DMS153 treated with DMSO at 0.1 percent for 48 hours (cell line): ENCODE measurements at regions not wholly inside any gene's neighbourhood (a gene's known extent, or its start where the extent isn't known, plus 50 kb on each side); places are given as distances from the start of the nearest gene placed in this dataset.
"Not testable (repeated sequence)": the region's sequence is repeated elsewhere in the genome, so short reads cannot be mapped to it uniquely, and the experiment has no call there.

Experiments
- DNase-seq: peaks from one replicate; lab custom pipeline; 2025; ENCODE audit not compliant: unreplicated experiment; lab: John Stamatoyannopoulos, UW

DNA sequence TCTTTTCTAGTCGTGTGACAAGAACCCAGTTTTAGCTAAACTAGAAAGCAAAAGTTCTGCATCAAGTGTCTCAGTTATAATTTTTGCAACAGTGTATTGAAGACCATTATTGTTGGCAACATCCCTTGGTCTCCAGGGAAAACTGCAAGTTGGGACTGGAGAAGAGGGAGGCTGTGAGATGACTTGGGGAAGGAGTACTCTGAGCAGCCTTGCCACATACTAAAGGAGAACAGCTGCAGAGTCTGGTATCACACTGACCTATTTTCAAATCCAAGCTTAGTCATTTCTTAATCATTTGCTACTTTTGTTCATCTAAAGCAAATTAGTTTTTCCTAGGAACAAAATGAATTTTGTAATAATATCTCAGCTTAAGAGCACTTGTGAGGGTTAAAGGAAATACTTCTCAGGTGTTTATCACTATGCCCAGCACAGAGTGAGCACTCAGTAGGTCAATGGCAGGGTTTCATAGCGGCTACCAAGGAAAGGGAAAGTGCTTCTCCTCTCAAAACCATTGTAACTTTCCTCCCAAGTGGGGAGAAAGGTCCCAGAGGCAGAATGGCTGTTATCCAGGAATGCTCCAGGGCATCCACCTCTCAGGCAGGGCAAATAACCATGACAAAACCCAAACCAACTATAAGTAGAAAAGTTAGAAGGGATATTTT lies 247.1 kb downstream of the C11orf87 start:
- no peak for DNase-seq

DNA sequence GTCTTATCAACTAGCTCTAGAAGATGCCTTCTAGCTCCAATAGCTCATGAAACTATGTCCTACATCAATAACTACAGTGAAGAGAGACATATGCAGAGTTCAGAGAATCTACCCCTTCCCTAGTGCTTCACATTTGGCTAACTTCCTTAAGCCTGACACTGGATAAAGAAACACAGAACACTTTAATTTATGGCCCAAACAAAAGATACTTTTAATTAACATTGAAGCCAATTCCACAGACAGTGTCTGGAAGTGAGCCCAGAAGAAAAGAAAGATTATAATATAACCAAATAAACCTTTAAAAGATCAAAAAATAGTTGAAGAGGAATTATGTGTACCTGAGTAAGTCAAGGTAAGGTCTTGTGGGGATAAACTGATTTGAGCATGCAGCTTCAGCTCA lies 255.2 kb downstream of the C11orf87 start:
- no peak for DNase-seq

DNA sequence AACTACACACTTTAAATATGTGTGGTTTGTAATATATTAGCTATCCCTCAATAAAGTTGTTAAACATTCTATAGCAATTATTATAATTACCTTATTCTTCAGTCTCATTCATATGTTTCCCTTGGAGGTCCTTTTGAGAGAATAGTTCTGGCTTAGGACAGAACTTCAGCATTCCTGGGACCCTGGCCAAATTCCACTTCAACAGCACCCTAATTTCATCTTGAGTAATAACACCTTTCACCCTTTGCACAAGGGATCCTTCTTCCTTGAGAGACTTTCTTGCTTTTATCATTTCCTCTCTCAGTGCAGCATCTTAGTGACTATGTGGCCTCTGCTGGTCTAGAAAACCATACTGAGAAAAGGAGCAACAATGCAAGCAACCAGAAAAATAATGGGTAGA lies 255.9 kb downstream of the C11orf87 start:
- DNase-seq, result no peak

DNA sequence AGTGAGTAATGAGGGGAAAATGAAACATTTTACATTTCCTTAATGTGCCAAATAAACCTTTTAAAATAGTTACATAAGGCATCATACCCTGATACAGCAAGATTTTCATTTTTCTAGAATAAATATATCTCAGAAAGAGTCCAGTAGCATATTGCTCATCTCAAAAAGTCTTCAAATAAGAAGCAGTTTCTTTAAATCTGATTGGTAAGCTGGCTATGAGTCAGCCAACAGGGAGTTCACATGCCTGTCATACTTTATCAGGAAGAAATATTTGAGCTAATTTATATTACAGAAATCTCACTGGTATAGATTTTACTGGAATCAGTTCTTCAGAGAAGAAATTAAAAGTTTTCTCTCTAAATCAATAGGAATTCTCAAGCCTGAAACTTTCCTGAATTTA lies 258.1 kb downstream of the C11orf87 start:
- no peak for DNase-seq

DNA sequence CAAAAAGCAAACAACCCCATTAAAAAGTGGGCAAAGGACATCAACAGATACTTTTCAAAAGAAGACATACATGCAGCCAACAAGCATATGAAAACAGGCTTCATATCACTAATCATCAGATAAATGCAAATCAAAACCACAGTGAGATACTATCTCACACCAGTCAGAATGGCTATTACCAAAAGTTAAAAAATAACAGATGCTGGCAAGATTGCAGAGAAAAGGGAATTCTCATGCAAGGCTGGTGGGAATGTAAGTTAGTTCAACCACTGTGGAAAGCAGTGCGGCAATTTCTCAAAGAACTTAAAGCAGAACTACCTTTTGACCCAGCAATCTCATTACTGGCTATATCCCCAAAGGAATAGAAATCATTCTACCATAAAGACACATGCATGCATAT lies 260.8 kb downstream of the C11orf87 start:
- DNase-seq, result not testable (repeated sequence)

DNA sequence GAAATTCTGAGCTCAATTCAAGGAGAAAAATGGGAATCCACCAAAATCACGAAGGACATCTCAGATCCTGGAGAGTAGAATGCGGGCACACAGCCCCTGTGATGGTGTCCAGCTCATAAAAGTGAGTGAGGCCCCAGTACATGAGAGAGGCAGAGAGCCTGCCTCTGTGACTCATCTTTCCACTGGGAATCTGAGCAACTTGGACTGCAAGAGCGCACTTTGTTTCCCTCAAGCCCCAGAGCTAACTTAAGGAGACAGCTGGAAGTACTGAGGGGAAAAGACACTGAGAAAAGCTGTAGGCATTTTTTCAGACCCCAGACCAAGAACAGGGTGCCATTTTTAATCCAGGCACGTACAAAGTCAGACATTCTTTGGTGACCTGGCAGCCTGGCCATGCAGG lies 273.7 kb downstream of the C11orf87 start:
- DNase-seq, result no peak

DNA sequence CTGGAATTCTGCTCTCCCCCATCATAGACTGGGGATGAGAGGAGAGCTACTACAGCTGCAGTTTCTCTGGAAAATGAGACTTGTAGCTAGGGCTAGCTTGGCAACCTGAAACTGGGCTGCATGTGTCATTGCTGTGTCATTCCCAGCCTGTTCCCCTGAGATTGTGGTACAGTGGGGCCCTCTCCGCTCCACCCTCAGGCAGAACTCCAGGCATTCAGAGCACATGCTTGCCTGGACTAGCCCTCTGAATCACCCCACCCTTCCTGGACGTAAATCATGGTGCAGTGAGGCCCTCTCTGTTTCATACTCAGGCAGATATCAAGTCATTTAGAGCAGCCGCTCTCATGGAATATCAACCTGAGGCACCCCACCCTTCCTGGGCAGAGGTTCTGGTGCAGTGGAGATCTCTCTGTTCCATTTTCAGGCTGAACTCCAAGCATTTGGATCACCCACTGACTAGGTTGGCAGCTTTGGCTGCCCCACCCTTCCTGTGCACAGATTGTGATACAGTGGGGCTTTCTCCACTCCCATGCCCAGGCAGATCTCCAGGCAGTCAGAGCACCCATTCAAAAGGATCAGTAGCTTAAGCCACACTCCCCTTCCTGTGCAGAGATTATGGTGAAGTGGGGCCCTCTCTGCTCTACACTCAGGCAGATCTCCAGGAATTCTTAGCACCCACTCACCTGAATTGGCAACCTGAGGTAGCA lies 274.4 kb downstream of the C11orf87 start:
- DNase-seq, result no peak

DNA sequence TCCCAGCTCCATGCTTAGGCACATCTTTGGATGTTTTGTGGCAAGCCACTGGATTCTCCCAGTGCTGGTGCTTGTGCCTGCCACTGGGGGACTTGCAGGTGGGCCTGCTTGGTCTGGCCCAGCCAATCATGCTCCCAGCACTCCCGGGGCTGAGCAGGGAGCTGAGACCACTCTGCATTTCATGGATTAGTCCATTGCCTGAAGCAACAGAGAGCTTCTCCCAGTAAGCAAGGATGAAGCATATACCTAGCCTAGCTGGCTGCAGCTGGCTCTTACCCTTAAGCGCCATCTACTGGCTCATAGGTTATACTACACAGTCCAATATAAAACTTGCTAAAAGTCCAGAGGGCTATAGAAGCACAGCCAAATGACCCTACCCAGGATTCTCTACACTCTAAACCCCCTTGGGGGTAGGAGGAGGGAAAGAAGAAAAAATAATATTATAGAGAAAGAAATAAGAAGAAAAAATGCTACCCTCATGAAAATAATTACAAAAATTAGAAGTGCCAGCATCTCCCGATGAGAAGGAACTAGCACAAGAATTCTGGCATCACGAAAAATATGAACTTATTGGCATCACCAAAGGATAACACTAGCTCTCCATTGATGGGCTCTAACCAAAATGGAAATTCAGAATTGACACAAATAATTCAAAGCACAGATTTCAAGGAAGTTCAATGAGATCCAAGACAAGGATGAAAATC lies 275.3 kb downstream of the C11orf87 start:
- peak; percentile 45 for DNase-seq

DNA sequence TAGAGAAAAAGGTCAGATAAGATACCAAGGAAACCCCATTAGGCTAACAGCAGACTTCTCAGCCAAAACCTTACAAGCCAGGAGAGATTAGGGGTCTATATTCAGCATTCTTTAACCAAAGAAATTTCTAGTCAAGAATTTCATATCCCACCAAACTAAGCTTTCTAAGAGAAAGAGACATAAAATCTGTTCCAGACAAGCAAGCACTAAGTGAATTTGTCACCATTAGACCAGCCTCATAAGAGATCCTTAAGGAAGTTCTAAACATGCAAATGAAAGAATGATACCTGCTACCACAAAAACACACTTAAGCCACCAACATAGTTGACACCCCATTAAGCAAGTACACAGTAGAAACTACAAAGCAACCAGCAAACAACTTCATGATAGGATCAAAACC lies 276.2 kb downstream of the C11orf87 start:
- DNase-seq, result no peak

DNA sequence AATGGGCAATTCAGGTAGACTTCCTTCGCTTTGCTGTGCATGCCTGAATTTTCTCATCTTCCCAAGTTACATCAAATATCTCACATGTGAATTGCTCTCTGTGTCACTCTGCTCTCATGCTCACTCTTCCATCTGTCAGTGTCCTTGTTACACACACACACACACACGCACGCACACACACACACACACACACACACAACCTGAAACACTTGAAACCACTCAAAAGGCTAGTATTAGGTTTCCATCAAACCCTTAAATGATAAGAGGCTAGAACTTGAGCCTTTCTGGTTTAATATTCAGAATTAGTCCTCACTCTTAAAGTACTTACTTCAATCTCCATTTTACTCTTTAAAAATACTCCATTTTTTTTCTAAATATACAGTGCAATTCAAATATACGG lies 282.4 kb downstream of the C11orf87 start:
- DNase-seq, result no peak

DNA sequence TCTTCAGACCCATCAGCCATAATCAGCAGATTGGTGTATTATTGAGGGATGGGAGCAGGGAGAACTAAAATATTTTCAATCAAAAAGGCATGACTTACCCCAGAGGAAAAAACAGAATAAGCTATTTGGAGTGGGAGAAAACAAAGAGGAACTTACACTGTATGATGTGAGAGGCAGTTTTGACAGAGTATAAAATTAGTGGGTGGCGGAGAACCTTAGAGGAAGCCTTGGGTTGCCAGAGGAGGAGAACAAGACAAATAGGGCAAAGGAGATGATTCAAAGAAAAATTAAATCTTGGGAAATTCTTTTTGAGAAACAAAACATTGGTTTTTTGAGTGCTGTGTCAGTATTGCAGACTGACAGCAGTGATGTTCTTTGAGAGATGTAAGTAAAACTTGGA lies 285.0 kb downstream of the C11orf87 start:
- DNase-seq, result no peak

DNA sequence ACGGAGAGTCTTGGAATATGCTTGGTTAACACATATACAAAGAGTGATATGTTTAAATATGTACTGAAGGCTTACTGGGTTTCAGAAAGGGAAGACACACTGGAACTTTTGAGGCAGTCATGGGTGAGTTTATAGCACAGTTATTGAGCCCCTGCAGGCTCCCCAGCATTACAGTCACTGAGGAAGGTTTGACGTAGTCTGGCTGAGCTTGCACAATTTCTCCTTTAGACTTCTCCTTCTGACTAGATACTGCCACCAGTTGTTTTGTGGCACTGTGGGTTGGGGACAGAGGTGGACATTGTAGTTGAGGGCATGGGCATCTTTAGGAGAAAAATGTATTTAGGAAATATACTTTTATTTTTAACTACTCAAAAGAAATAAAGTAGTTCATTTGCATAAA lies 285.4 kb downstream of the C11orf87 start:
- no peak for DNase-seq

DNA sequence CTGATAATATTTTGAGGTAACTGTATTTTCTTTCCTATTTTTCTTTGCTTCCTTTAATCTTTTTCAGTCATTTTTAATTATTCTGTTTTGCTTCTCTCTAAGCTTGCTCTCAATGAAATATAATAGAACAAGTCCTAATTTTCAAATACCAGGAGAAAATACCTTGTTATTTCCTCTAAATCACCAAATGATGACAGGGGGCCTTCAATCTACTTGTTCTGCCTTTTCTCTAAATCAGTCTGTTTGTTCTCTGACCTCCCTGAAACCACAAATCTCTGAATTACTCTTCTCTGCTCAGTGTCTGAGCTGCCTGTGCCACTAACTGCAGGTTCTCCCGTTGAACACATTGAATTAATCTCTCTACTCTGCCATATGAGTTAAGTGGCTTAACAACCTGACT lies 286.2 kb downstream of the C11orf87 start:
- DNase-seq, result no peak

DNA sequence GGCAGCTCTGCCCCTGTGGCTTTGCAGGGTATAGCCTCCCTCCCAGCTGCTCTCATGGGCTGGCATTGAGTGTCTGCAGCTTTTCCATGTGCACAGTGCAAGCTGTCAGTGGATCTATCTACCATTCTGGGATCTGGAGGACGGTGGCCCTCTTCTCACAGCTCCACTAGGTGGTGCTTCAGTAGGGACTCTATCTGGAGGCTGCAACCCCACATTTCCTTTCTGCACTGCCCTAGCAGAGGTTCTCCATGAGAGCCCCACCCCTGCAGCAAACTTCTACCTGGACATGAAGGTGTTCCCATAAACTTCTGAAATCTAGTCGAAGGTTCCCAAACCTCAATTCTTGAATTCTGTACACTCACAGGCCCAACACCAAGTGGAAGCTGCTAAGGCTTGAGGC lies 292.5 kb downstream of the C11orf87 start:
- DNase-seq, result not testable (repeated sequence)

DNA sequence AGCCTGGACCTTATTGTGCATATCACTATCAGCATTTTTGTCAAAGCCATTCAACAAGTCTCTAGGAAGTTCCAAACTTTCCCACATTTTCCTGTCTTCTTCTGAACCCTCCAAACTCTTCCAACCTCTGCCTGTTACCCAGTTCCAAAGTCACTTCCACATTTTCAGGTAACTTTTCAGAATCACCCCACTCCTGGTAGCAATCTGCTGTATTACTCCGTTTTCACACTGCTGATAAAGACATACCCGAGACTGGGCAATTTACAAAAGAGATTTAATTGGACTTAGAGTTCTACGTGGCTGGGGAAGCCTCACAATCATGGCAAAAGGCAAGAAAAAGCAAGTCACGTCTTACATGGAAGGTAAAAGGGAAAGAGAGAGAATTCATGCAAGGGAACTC lies 293.4 kb downstream of the C11orf87 start:
- not testable (repeated sequence) for DNase-seq

DNA sequence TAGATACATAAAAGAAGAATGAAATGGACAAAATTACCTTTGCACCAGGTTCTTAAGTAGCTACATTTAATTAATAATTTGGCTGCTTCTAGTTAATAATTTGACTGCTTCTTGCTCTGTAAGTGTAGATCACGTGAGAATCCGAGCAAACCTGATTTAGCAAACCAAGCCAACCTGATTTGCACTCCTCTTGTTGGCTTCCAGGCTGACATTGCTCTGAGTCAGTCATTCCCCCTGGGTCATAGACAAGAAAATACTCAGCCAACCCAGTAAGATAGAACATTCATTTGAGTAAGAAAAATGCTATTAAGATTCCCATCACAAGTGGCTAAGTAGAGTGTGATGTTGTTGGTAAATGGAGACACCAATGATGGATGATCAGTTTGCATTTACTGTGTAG lies 304.1 kb downstream of the C11orf87 start:
- DNase-seq, result no peak

DNA sequence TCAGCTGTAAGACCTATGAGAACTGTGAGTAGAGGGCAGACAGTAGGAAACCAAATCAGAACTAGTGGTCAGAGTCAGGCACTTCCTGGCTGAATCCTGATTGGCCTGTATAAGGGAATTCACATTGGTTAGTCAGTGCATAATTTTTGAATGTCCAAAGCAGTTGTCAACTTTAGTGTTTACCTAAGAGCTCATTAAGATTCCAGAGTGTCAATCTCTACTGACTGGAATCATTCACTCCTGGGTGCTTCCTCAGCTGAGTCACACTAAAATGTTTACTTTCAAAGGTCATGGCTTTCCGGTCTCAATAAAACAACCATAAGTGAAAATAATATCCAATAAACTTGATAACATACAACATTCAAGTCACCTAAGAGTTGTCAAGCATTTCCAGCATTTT lies 306.1 kb downstream of the C11orf87 start:
- peak; percentile 7 for DNase-seq

DNA sequence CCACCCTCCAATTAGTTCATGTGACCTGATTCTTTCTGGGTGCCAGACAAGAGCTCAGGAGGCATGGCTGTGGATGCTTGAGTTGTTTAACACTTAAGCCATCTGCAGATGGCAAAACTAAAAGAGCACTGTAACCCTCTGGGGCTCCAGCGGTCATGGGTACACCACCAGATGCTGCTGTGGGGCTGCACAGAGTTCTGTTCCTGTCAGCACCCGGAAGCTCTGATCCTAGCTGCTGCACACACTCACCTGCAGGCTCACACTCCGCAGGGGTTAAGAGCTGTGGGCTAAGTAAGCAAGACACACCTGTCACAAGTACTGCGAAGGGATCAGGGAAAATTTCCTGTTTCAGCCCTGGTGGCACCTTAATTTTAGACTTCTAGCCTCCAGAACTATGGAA lies 307.8 kb downstream of the C11orf87 start:
- peak; percentile 34 for DNase-seq

DNA sequence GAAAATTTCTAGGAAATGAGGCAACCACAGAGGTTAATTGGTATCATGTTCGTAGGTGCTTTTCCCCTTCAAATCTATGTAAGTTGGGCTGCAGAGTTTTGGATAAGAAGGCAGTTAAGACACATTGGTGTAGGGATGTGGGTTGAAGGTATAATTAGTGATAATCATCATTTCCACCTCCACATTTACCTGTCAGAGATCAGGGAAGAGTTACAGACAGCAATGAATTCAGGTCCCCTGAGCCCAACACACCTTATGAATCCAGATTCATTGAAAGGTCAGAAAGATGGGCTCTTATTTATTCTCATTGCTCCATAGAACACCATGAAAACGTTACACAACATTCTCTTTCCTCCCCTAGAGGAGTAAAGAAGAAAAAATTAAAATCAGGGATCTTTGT lies 308.7 kb downstream of the C11orf87 start:
- DNase-seq, result no peak

DNA sequence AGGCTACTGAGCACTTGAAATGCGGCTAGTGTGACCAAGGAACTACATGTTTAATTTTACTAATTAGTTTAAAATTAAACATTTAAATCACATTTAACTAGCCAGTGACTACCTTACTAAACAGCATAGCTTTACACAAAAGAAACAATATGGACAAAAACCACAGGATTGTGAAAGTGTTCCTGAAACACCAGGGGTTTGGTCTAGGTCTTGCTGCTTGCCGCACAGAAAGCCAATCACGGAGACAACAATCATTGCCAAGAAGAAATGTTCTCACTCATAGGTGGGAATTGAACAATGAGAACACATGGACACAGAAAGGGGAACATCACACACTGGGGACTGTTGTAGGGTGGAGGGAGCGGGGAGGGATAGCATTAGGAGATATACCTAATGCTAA lies 309.5 kb downstream of the C11orf87 start:
- DNase-seq, result no peak

DNA sequence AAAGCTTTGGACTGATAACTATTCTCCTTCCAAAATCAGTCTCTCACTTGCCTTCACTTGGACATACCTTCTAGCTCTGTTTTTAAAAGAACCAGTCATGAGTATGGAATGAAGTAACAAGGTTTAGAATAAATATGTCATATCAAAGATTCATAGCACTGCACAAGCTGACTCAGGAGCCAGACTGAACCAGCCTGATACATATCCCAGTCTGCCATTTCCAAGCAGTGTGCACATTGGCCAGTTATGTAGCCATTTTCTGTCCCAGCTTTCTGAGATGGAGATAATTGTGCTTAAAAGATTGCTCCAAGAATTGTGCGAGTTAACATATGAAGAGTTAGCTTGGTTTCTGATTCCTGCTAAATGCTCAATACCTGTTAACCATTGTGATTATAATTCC lies 311.3 kb downstream of the C11orf87 start:
- no peak for DNase-seq

DNA sequence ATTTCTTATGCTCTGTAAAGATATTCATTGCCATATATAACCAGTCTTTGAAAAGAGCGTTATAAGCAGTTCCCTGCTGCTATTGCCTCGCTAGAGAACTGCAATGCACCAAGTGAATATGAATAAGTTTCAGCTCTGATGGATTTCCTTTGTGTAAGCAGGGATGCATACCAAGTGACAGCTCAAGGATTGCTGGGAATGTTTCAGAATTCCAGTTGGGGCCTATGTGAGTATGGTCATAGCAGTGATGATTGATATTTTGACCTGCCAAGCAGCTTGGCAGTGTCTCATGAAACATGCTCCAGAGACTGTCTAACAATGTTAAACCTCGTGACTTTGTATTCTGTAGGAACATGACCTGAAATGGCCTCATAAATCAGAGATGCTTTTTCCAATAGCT lies 312.6 kb downstream of the C11orf87 start:
- DNase-seq, result no peak
